Neural progenitor cell (in vitro differentiated cells): ENCODE measurements at regions not wholly inside any gene's neighbourhood (a gene's known extent, or its start where the extent isn't known, plus 50 kb on each side); places are given as distances from the start of the nearest gene placed in this dataset.

ENCODE experiments used
- EZH2phosphoT487 ChIP-seq: fragments of 200-600 bp; sonication (generic); IDR thresholded peaks from 2 replicates; pipeline ENCODE4 v1.6.1; 2017; ENCODE audit warnings: antibody characterized with exemption
- TF ChIP-seq, protein P1 (sequence below): fragments of 200-600 bp; sonication (generic); IDR thresholded peaks from 2 replicates; pipeline ENCODE4 v1.5.1; 2017; ENCODE audit warnings: antibody characterized with exemption, mild to moderate bottlenecking

DNA sequence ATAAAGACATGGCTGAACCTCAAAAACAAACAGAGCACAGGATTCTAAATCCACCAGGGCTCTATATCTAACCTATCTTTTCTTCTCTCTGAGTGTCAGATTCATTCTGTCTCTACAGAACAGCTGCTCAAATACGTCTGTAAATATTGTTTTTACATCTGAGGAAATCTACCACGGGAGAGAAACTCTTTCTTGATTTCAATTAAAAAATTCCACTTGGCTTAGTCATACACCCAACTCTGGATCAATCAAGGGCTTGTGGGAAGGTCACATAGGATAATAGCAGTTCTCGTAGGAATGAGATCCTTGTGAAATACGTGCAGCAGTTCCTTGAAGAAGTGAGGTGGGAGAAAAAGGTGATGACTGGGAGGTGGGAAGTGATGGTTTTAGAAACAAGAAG lies 1355.7 kb upstream of the ADGRL2 start:
- no peak for TF ChIP-seq EZH2phosphoT487
- TF ChIP-seq, protein P1, sequence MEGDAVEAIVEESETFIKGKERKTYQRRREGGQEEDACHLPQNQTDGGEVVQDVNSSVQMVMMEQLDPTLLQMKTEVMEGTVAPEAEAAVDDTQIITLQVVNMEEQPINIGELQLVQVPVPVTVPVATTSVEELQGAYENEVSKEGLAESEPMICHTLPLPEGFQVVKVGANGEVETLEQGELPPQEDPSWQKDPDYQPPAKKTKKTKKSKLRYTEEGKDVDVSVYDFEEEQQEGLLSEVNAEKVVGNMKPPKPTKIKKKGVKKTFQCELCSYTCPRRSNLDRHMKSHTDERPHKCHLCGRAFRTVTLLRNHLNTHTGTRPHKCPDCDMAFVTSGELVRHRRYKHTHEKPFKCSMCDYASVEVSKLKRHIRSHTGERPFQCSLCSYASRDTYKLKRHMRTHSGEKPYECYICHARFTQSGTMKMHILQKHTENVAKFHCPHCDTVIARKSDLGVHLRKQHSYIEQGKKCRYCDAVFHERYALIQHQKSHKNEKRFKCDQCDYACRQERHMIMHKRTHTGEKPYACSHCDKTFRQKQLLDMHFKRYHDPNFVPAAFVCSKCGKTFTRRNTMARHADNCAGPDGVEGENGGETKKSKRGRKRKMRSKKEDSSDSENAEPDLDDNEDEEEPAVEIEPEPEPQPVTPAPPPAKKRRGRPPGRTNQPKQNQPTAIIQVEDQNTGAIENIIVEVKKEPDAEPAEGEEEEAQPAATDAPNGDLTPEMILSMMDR = no peak
